ENCODE measurements at regions not wholly inside any gene's neighbourhood (a gene's known extent, or its start where the extent isn't known, plus 50 kb on each side); places are given as distances from the start of the nearest gene placed in this dataset.

DNA sequence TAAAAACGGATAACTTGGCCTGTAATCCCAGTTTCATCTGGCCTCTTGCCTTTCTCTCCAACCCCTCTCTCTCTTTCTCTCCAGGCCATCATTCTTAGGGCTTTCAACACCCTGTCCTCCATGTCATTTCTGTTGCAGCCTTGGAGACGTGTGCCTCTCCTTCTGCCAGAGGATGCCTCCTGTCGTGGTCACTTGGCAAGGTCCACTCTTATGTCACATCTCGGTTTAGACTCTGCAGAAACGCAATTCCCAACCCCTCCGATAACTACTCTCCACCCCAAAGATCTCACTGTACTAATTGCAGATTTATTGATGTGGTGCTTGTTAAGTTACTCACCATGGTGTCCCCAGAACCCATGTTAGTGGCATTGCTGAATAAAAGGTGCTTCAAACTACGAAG, 787.3 kb upstream of the RBFOX1 start:
- intact Hi-C loops (cut with micrococcal nuclease), result no loop called here
- no peak for DNase-seq (ENCODE audit: low spot score)
- no peaks in the 10 kb centered on the region for H3K4me1 Mint-ChIP-seq (ENCODE audit: low read depth)
- no peak overlapping the region for H3K27ac Mint-ChIP-seq
- no peaks in the 10 kb centered on the region for H3K27me3 Mint-ChIP-seq (ENCODE audit: insufficient read depth)
- H3K4me3 Mint-ChIP-seq, result no peak overlapping the region
- peaks cover 24% of the 10 kb centered on the region for H3K9me3 Mint-ChIP-seq
- H3K36me3 Mint-ChIP-seq (ENCODE audit: low read depth), result no peaks in the 10 kb centered on the region

- Mint-ChIP-seq H3K9me3 (peaks cover 14% of the 10 kb centered on the region), H3K4me3 (no peak overlapping the region), H3K27ac (no peak overlapping the region), H3K27me3 (ENCODE audit: insufficient read depth) (no peaks in the 10 kb centered on the region), H3K4me1 (ENCODE audit: low read depth) (no peaks in the 10 kb centered on the region), H3K36me3 (ENCODE audit: low read depth) (no peaks in the 10 kb centered on the region)
- no peak for DNase-seq (ENCODE audit: low spot score)
- intact Hi-C loops (cut with micrococcal nuclease), result no loop called here
Observed at GRCh38 chr16:6541267-6541666, 791.4 kb upstream of the RBFOX1 start.

- Mint-ChIP-seq H3K36me3 (ENCODE audit: low read depth) (no peaks in the 10 kb centered on the region), H3K9me3 (peaks cover 15% of the 10 kb centered on the region), H3K4me3 (no peak overlapping the region), H3K4me1 (ENCODE audit: low read depth) (no peaks in the 10 kb centered on the region), H3K27ac (no peak overlapping the region), H3K27me3 (ENCODE audit: insufficient read depth) (no peaks in the 10 kb centered on the region)
- intact Hi-C loops (cut with micrococcal nuclease), result no loop called here
- no peak for DNase-seq (ENCODE audit: low spot score)
Observed at GRCh38 chr16:6536411-6536810, 796.2 kb upstream of the RBFOX1 start.

- Mint-ChIP-seq H3K27ac (no peak overlapping the region), H3K36me3 (ENCODE audit: low read depth) (no peaks in the 10 kb centered on the region), H3K9me3 (peaks cover 17% of the 10 kb centered on the region), H3K4me1 (ENCODE audit: low read depth) (no peaks in the 10 kb centered on the region), H3K27me3 (ENCODE audit: insufficient read depth) (no peaks in the 10 kb centered on the region), H3K4me3 (no peak overlapping the region)
- intact Hi-C loops (cut with micrococcal nuclease), result no loop called here
- DNase-seq (ENCODE audit: low spot score), result no peak
Observed at GRCh38 chr16:6531067-6531466, 801.6 kb upstream of the RBFOX1 start.

DNA sequence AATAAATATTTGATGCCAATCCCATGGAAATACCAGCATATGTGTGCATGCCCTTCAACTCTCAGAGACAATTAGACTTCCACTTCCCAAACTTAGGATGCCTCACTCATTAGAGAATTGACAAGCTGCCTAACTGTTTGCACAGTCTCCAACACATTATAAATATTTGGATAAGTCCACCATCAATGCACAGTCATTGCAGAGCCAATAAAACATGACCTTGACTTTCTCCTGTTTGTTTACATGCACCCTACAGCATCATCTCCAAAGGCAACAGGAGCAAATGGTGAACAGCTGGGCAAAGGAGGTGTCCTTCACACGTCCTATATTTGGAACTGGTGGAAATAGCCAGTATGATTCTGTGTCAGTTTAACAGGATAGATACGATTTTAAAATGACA, 804.4 kb upstream of the RBFOX1 start:
- Mint-ChIP-seq H3K9me3 (peaks cover 26% of the 10 kb centered on the region), H3K4me3 (no peak overlapping the region), H3K27me3 (ENCODE audit: insufficient read depth) (no peaks in the 10 kb centered on the region), H3K27ac (no peak overlapping the region), H3K4me1 (ENCODE audit: low read depth) (no peaks in the 10 kb centered on the region), H3K36me3 (ENCODE audit: low read depth) (no peaks in the 10 kb centered on the region)
- no peak for DNase-seq (ENCODE audit: low spot score)
- intact Hi-C loops (cut with micrococcal nuclease), result no loop called here

DNA sequence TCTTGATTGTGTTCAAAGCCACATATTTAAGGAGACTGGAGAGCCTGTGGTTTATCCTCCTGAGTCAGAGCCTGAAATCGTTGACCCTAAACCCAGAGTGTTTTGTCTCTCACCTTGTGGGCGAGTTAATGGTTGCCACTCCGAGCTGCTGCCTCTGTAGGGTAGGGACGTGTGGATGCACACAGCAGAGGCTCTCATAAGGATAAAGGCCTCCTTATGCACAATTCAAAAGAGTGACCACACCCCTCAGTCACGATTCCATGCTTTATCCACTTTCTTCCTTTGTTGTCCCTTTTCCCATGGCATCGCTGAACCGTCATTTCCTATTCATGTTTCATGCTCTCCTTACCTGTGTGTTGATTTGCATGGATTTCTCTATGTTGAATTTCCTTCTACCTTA, 805.0 kb upstream of the RBFOX1 start:
- Mint-ChIP-seq H3K4me3 (no peak overlapping the region), H3K9me3 (peaks cover 26% of the 10 kb centered on the region), H3K27me3 (ENCODE audit: insufficient read depth) (no peaks in the 10 kb centered on the region), H3K27ac (no peak overlapping the region), H3K4me1 (ENCODE audit: low read depth) (no peaks in the 10 kb centered on the region), H3K36me3 (ENCODE audit: low read depth) (no peaks in the 10 kb centered on the region)
- no peak for DNase-seq (ENCODE audit: low spot score)
- intact Hi-C loops (cut with micrococcal nuclease), result no loop called here

- no peaks in the 10 kb centered on the region for H3K36me3 Mint-ChIP-seq (ENCODE audit: low read depth)
- no peak for DNase-seq (ENCODE audit: low spot score)
Observed at GRCh38 chr16:6524501-6524900, 808.1 kb upstream of the RBFOX1 start.

GRCh38 chr16:6517020-6517720, 815.5 kb upstream of the RBFOX1 start:
- no peaks in the 10 kb centered on the region for H3K27me3 Mint-ChIP-seq (ENCODE audit: insufficient read depth)
- peaks cover 17% of the 10 kb centered on the region for H3K9me3 Mint-ChIP-seq
- H3K4me3 Mint-ChIP-seq, result no peak overlapping the region
- intact Hi-C loops (cut with micrococcal nuclease), result no loop called here
- no peaks in the 10 kb centered on the region for H3K4me1 Mint-ChIP-seq (ENCODE audit: low read depth)
- no peak for DNase-seq (ENCODE audit: low spot score)
- no peak overlapping the region for H3K27ac Mint-ChIP-seq
- no peaks in the 10 kb centered on the region for H3K36me3 Mint-ChIP-seq (ENCODE audit: low read depth)

More at GRCh38 chr16:6524501-6524900, 808.1 kb upstream of the RBFOX1 start:
- intact Hi-C loops (cut with micrococcal nuclease), result no loop called here
- no peaks in the 10 kb centered on the region for H3K4me1 Mint-ChIP-seq (ENCODE audit: low read depth)
- H3K27me3 Mint-ChIP-seq (ENCODE audit: insufficient read depth), result no peaks in the 10 kb centered on the region
- H3K27ac Mint-ChIP-seq, result no peak overlapping the region
- peaks cover 23% of the 10 kb centered on the region for H3K9me3 Mint-ChIP-seq
- H3K4me3 Mint-ChIP-seq, result no peak overlapping the region

DNA sequence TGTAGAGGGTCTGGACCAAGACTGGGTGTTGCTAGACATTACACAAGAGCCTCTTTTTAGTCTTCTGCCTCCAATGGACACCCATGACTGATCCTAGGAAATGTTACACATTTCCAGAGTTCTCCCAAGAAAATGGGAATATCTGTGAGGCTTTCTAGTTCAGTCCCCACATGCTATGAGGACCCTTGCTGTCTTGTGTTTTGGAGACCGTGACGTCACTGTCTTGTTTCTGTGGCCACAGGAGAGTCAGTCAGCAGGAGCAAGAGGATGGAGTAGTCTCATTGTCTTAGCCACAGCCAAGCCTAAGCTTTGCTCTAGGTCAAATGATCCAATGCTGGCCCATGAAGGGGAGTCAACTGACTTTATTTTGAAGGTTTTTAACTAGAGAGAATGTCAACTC, 820.1 kb upstream of the RBFOX1 start:
- no peaks in the 10 kb centered on the region for H3K4me1 Mint-ChIP-seq (ENCODE audit: low read depth)
- no peaks in the 10 kb centered on the region for H3K36me3 Mint-ChIP-seq (ENCODE audit: low read depth)
- no peak overlapping the region for H3K27ac Mint-ChIP-seq
- intact Hi-C loops (cut with micrococcal nuclease), result no loop called here
- H3K27me3 Mint-ChIP-seq (ENCODE audit: insufficient read depth), result no peaks in the 10 kb centered on the region
- H3K4me3 Mint-ChIP-seq, result no peak overlapping the region
- H3K9me3 Mint-ChIP-seq, result peaks cover 21% of the 10 kb centered on the region
- no peak for DNase-seq (ENCODE audit: low spot score)

- no peaks in the 10 kb centered on the region for H3K36me3 Mint-ChIP-seq (ENCODE audit: low read depth)
- intact Hi-C loops (cut with micrococcal nuclease), result no loop called here
- H3K9me3 Mint-ChIP-seq, result peaks cover 31% of the 10 kb centered on the region
- H3K4me1 Mint-ChIP-seq (ENCODE audit: low read depth), result no peaks in the 10 kb centered on the region
- H3K27ac Mint-ChIP-seq, result no peak overlapping the region
- H3K4me3 Mint-ChIP-seq, result no peak overlapping the region
- no peaks in the 10 kb centered on the region for H3K27me3 Mint-ChIP-seq (ENCODE audit: insufficient read depth)
- no peak for DNase-seq (ENCODE audit: low spot score)
Observed at GRCh38 chr16:6510261-6510660, 822.4 kb upstream of the RBFOX1 start.

- Mint-ChIP-seq H3K27me3 (ENCODE audit: insufficient read depth) (no peaks in the 10 kb centered on the region), H3K36me3 (ENCODE audit: low read depth) (no peaks in the 10 kb centered on the region), H3K27ac (no peak overlapping the region), H3K4me1 (ENCODE audit: low read depth) (no peaks in the 10 kb centered on the region), H3K4me3 (no peak overlapping the region), H3K9me3 (peaks cover 11% of the 10 kb centered on the region)
- intact Hi-C loops (cut with micrococcal nuclease), result no loop called here
- no peak for DNase-seq (ENCODE audit: low spot score)
Observed at GRCh38 chr16:6499413-6499812, 833.2 kb upstream of the RBFOX1 start.

DNA sequence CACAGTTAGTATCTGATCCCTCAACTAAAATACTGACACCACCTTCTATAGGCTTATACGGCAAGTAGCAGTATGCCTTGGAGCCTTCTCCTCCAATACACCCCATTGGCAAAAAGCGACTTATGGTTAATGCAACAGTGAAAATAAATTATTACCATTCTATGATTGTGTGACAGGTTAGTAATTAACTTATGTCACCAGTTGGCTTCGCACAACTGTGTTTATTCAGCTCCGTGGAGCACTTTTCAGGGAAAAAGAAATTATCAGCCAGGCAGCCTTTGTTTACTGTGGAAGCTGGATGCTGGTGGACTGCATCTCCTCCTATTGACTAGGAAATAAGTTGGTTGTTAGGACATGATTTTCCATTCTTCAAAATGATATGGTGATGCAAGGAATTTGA, 833.8 kb upstream of the RBFOX1 start:
- no peaks in the 10 kb centered on the region for H3K4me1 Mint-ChIP-seq (ENCODE audit: low read depth)

DNA sequence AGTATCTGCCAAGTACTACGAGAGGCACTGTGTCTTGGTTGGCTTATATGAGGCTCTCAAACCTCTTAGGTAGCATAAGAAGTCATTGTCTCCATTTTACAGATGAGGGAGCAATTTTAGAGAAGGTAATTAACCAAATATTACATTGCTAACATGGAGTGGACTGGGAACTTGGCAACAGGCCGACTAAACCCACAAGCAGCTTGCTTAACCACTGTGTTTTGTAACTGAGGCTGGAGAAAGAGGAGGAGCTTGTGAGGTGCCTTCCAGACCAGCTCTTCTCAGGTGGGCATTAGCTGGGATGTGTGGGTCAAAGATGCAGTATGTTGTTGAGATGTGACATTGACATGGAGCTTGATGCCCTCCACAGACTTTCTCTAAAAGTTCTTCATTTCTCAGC, 835.6 kb upstream of the RBFOX1 start:
- Mint-ChIP-seq H3K27ac (no peak overlapping the region), H3K9me3 (peaks cover 4% of the 10 kb centered on the region), H3K4me1 (ENCODE audit: low read depth) (no peaks in the 10 kb centered on the region), H3K27me3 (ENCODE audit: insufficient read depth) (no peaks in the 10 kb centered on the region), H3K4me3 (no peak overlapping the region), H3K36me3 (ENCODE audit: low read depth) (no peaks in the 10 kb centered on the region)
- intact Hi-C loops (cut with micrococcal nuclease), result no loop called here
- DNase-seq (ENCODE audit: low spot score), result no peak

More for the DNA sequence above, 833.8 kb upstream of the RBFOX1 start:
- DNase-seq (ENCODE audit: low spot score), result no peak
- Mint-ChIP-seq H3K27ac (no peak overlapping the region), H3K36me3 (ENCODE audit: low read depth) (no peaks in the 10 kb centered on the region), H3K27me3 (ENCODE audit: insufficient read depth) (no peaks in the 10 kb centered on the region), H3K4me3 (no peak overlapping the region), H3K9me3 (peaks cover 6% of the 10 kb centered on the region)
- intact Hi-C loops (cut with micrococcal nuclease), result no loop called here
